IMR-90 (cell line): ENCODE measurements at regions not wholly inside any gene's neighbourhood (a gene's known extent, or its start where the extent isn't known, plus 50 kb on each side); places are given as distances from the start of the nearest gene placed in this dataset.

Source experiments
- ATAC-seq: fragments of 200-7000 bp; cut with Tn5 transposase; 2 replicates; pipeline ENCODE4 v1.9.1; 2020; ENCODE audit warnings: low read depth, mild to moderate bottlenecking, moderate library complexity
- BruUV-seq: library from RNA; stranded (reverse); fragments of 400-500 nt; replicated peaks from 2 replicates; lab custom pipeline; 2021; lab: Mats Ljungman, UMichigan
- CTCF ChIA-PET: fragments of 300-600 bp; formaldehyde crosslinking; extraction: SDS; loops from one replicate; lab custom pipeline; 2021; ENCODE audit warnings: antibody characterized with exemption; lab: Yijun Ruan, JAX
- POLR2A ChIA-PET: fragments of 300-600 bp; sonication (Branson Sonifier 250); formaldehyde crosslinking; loops from one replicate; lab custom pipeline; 2022; ENCODE audit warnings: antibody characterized with exemption; ENCODE audit not compliant: unreplicated experiment; lab: Charles Lee
- DNase-seq: peaks from one replicate; pipeline ENCODE4 v3.0.0; 2013
- H2AFZ ChIP-seq: replicated peaks from 2 replicates; pipeline ENCODE3; 2013; ENCODE audit warnings: low read length, mild to moderate bottlenecking; ENCODE audit not compliant: poor library complexity
- H2AK5ac ChIP-seq: 2 replicates; pipeline ENCODE4 v1.6.1; 2013; ENCODE audit warnings: low read depth, low read length, inconsistent platforms
- H2AK9ac ChIP-seq: replicated peaks from 2 replicates; pipeline ENCODE3; 2013; ENCODE audit warnings: mild to moderate bottlenecking, low read depth, low read length, moderate library complexity; ENCODE audit not compliant: poor library complexity
- H2BK120ac ChIP-seq: 2 replicates; pipeline ENCODE4 v1.6.1; 2013; ENCODE audit warnings: low read depth, low read length, inconsistent platforms
- H2BK15ac ChIP-seq: 3 replicates; pipeline ENCODE4 v1.6.1; 2013; ENCODE audit warnings: low read depth, low read length, inconsistent platforms
- H2BK20ac ChIP-seq: 2 replicates; pipeline ENCODE4 v1.6.1; 2013; ENCODE audit warnings: low read depth, mild to moderate bottlenecking, inconsistent platforms, low read length, moderate library complexity
- H2BK5ac ChIP-seq: 2 replicates; pipeline ENCODE4 v1.6.1; 2013; ENCODE audit warnings: mild to moderate bottlenecking, low read depth, low read length, inconsistent platforms; ENCODE audit not compliant: poor library complexity, severe bottlenecking
- H3K14ac ChIP-seq: replicated peaks from 2 replicates; pipeline ENCODE4 v1.6.1; 2013; ENCODE audit warnings: low read depth, low read length, inconsistent platforms
- H3K18ac ChIP-seq: 2 replicates; pipeline ENCODE4 v1.6.1; 2013; ENCODE audit warnings: low read depth, low read length, control low read depth
- H3K23ac ChIP-seq: 2 replicates; pipeline ENCODE4 v1.6.1; 2013; ENCODE audit warnings: low read depth, low read length, inconsistent platforms
- H3K27ac ChIP-seq: 2 replicates; pipeline ENCODE4 v1.5.1; 2013; ENCODE audit warnings: mild to moderate bottlenecking, control low read depth, low read length; ENCODE audit not compliant: insufficient read depth
- H3K27me3 ChIP-seq: 2 replicates; pipeline ENCODE4 v1.6.1; 2013; ENCODE audit warnings: low read length; ENCODE audit not compliant: control insufficient read depth, insufficient read depth
- H3K36me3 ChIP-seq: 2 replicates; pipeline ENCODE4 v1.6.1; 2013; ENCODE audit warnings: low read length, mixed read lengths; ENCODE audit not compliant: control insufficient read depth, insufficient read depth
- H3K4ac ChIP-seq: 2 replicates; pipeline ENCODE4 v1.6.1; 2013; ENCODE audit warnings: low read depth, low read length, inconsistent platforms
- H3K4me1 ChIP-seq: 2 replicates; pipeline ENCODE4 v1.6.1; 2013; ENCODE audit warnings: low read length, mixed read lengths; ENCODE audit not compliant: control insufficient read depth, insufficient read depth
- H3K4me2 ChIP-seq: 2 replicates; pipeline ENCODE4 v1.6.1; 2013; ENCODE audit warnings: low read depth, mild to moderate bottlenecking, control low read depth, low read length, moderate library complexity
- H3K4me3 ChIP-seq: 2 replicates; pipeline ENCODE4 v1.5.1; 2013; ENCODE audit warnings: low read depth, mild to moderate bottlenecking, control low read depth, low read length, moderate library complexity; ENCODE audit not compliant: insufficient read depth
- H3K56ac ChIP-seq: 2 replicates; pipeline ENCODE4 v1.6.1; 2013; ENCODE audit warnings: low read length, inconsistent platforms; ENCODE audit not compliant: insufficient read depth; ENCODE audit errors: extremely low read depth
- H3K79me1 ChIP-seq, 2 experiments: 2 replicates each; pipeline ENCODE4 v1.6.1; 2013; ENCODE audit warnings: low read length in 2 of 2, inconsistent platforms in 1 of 2, low read depth in 1 of 2
- H3K9ac ChIP-seq: 2 replicates; pipeline ENCODE4 v1.6.1; 2013; ENCODE audit warnings: low read depth, low read length, control low read depth
- H3K9me1 ChIP-seq: 2 replicates; pipeline ENCODE4 v1.6.1; 2013; ENCODE audit warnings: low read length, inconsistent platforms; ENCODE audit not compliant: insufficient read depth
- H3K9me3 ChIP-seq: 2 replicates; pipeline ENCODE4 v1.6.1; 2013; ENCODE audit warnings: low read length; ENCODE audit not compliant: control insufficient read depth, insufficient read depth
- H4K20me1 ChIP-seq: 2 replicates; pipeline ENCODE4 v1.6.1; 2013; ENCODE audit warnings: low read length, inconsistent platforms; ENCODE audit not compliant: insufficient read depth
- H4K5ac ChIP-seq: 2 replicates; pipeline ENCODE4 v1.6.1; 2013; ENCODE audit warnings: mild to moderate bottlenecking, low read depth, low read length, control low read depth
- H4K8ac ChIP-seq, 2 experiments: 2 replicates each; pipeline ENCODE4 v1.6.1; 2013; ENCODE audit warnings: low read depth in 2 of 2, low read length in 2 of 2, control low read depth in 1 of 2, inconsistent platforms in 1 of 2
- H4K91ac ChIP-seq: 2 replicates; pipeline ENCODE4 v1.6.1; 2013; ENCODE audit warnings: low read depth, low read length, inconsistent platforms; ENCODE audit not compliant: insufficient read depth
- CHD1 ChIP-seq: IDR thresholded peaks from 2 replicates; pipeline ENCODE4 v1.6.1; 2012; ENCODE audit warnings: low read depth, low read length, improper control_type of control experiment
- FOS ChIP-seq: fragments of 150-350 bp; IDR thresholded peaks from 2 replicates; pipeline ENCODE4 v1.6.1; 2016; ENCODE audit warnings: low read depth, low read length
- MXI1 ChIP-seq: IDR thresholded peaks from 2 replicates; pipeline ENCODE4 v1.6.1; 2012; ENCODE audit warnings: low read depth, mild to moderate bottlenecking, low read length, moderate library complexity, borderline replicate concordance
- NFE2L2 ChIP-seq: fragments of 150-350 bp; IDR thresholded peaks from 2 replicates; pipeline ENCODE4 v1.6.1; 2016; ENCODE audit warnings: low read depth, mild to moderate bottlenecking, low read length
- POLR2A ChIP-seq: IDR thresholded peaks from 2 replicates; pipeline ENCODE4 v1.6.1; 2012; ENCODE audit warnings: mild to moderate bottlenecking, low read depth, low read length
- RAD21 ChIP-seq: IDR thresholded peaks from 2 replicates; pipeline ENCODE4 v1.6.1; 2012; ENCODE audit warnings: low read length, improper control_type of control experiment
- RFX5 ChIP-seq: IDR thresholded peaks from 2 replicates; pipeline ENCODE4 v1.8.0; 2012; ENCODE audit warnings: low read depth, mild to moderate bottlenecking, low read length, moderate library complexity
- SMC3 ChIP-seq: fragments of 150-350 bp; IDR thresholded peaks from 2 replicates; pipeline ENCODE4 v1.6.1; 2016; ENCODE audit warnings: low read depth, mild to moderate bottlenecking, antibody characterized with exemption, low read length, moderate library complexity
- WGBS, 2 experiments: methylation state at CpG; one replicate each; pipeline versions ENCODE4 v1.1.5 to v1.1.7; 2013; ENCODE audit warnings: missing lambda C conversion rate in 2 of 2; ENCODE audit not compliant: insufficient read length in 1 of 2; ENCODE audit errors: extremely low coverage in 2 of 2; 5-methylcytosine and 5-hydroxymethylcytosine counted together
- dilution Hi-C: fragments of 300-500 bp; cut with HindIII; formaldehyde crosslinking; loops from one replicate; pipeline ENCODE4 v1.14.3; 2018; ENCODE audit warnings: low sequenced_read_pairs; ENCODE audit not compliant: unreplicated experiment
- in situ Hi-C: fragments of 300-500 bp; cut with MboI; formaldehyde crosslinking; loops from 3 replicates; pipeline ENCODE4 v1.14.3; 2019; ENCODE audit warnings: low sequenced_read_pairs, inconsistent platforms, mixed read lengths
- intact Hi-C: fragments of 100-400 bp; cut with micrococcal nuclease; formaldehyde crosslinking; loops from 2 replicates; pipeline ENCODE4 v1.10.0; 2022

DNA sequence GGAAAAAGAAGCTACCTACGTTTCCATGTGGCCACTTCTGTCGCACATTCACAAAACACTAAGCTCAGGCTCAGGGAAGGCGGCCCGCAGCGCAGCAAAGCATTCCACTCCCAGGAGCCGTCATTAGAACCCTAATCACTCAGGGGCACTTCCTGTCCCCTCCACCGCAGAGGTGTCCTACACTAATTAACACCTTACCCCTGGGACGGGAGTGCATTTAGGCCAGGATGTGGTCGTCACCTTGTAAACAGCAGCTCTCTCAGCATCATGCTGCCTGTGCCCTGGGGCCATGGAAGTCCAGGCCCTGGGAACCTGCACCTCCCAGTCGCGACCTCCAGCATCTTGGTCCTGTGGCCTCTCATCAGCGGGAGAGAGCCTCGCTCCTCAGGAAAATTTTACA lies 359.8 kb upstream of the SALL3 start:
- no peak overlapping the region for H3K56ac ChIP-seq
- no peaks in the 10 kb centered on the region for H3K36me3 ChIP-seq
- H3K23ac ChIP-seq: no peak overlapping the region
- H2AK5ac ChIP-seq: no peak overlapping the region
- in situ Hi-C loops (no loop called here), dilution Hi-C loops (no loop called here), intact Hi-C loops (no loop called here)
- H2AK9ac ChIP-seq: no peak overlapping the region
- no peak overlapping the region for H4K5ac ChIP-seq
- H3K9me3 ChIP-seq: peaks cover 48% of the 10 kb centered on the region
- no peak overlapping the region for H3K9ac ChIP-seq
- no peak overlapping the region for H3K4me3 ChIP-seq
- no peaks in the 10 kb centered on the region for H3K27me3 ChIP-seq
- no peaks in the 10 kb centered on the region for H3K9me1 ChIP-seq
- H3K14ac ChIP-seq: no peak overlapping the region
- TF ChIP-seq NFE2L2 (no peak), SMC3 (no peak), FOS (no peak), POLR2A (no peak), CHD1 (no peak), RAD21 (no peak), MXI1 (no peak), RFX5 (no peak)
- H2BK120ac ChIP-seq: no peak overlapping the region
- H3K18ac ChIP-seq: no peak overlapping the region
- no peak overlapping the region for H3K4ac ChIP-seq
- H2BK15ac ChIP-seq: no peak overlapping the region
- H2BK20ac ChIP-seq: no peak overlapping the region
- DNase-seq: no peak
- H3K4me2 ChIP-seq: no peak overlapping the region
- BruUV-seq: no TSS peak
- H2BK5ac ChIP-seq: no peak overlapping the region
- POLR2A ChIA-PET: no interaction called here
- CTCF ChIA-PET: no interaction called here
- H4K20me1 ChIP-seq: no peaks in the 10 kb centered on the region
- H4K91ac ChIP-seq: no peak overlapping the region
- WGBS, 2 experiments: 89% methylated on average over 3 of the region's 13 CpGs; no CpG with 5 or more reads in 1 of the 2 experiments
- H4K8ac ChIP-seq: no peak overlapping the region
- ATAC-seq: no peak
- H3K79me1 ChIP-seq: no peaks in the 10 kb centered on the region
- H2AFZ ChIP-seq: no peak overlapping the region
- H3K27ac ChIP-seq: no peak overlapping the region
- H3K4me1 ChIP-seq: no peaks in the 10 kb centered on the region
